Lung (tissue), 11 donors: ENCODE measurements at regions not wholly inside any gene's neighbourhood (a gene's known extent, or its start where the extent isn't known, plus 50 kb on each side); places are given as distances from the start of the nearest gene placed in this dataset.

Experiments used
- ATAC-seq: fragments of 200-7000 bp; cut with Tn5 transposase; one replicate; pipeline ENCODE4 v1.9.1; 2020; ENCODE audit warnings: moderate number of reproducible peaks; ENCODE audit not compliant: insufficient read depth, low FRiP score
- DNase-seq, 3 donors: peaks; one replicate each; pipeline ENCODE4 v3.0.0-alpha.2; 2013 to 2017
- H3K27ac ChIP-seq, 2 donors: one replicate each; pipeline ENCODE4 v1.5.1; 2013; ENCODE audit warnings: mild to moderate bottlenecking in 2 of 2, moderate library complexity in 2 of 2, control low read depth in 1 of 2, inconsistent platforms in 1 of 2, low read depth in 1 of 2, low read length in 1 of 2
- H3K27me3 ChIP-seq, 3 donors: one replicate each; pipeline ENCODE4 v1.5.1; 2013; ENCODE audit warnings: low read length in 2 of 3; ENCODE audit not compliant: control insufficient read depth in 3 of 3, insufficient read depth in 3 of 3
- H3K36me3 ChIP-seq, 4 donors: one replicate each; pipeline ENCODE4 v1.5.1; 2013; ENCODE audit warnings: low read length in 4 of 4, mild to moderate bottlenecking in 1 of 4, moderate library complexity in 1 of 4; ENCODE audit not compliant: control insufficient read depth in 4 of 4, insufficient read depth in 4 of 4
- H3K4me1 ChIP-seq, 5 donors: one replicate each; pipeline ENCODE4 v1.5.1; 2013; ENCODE audit warnings: low read length in 5 of 5, mild to moderate bottlenecking in 2 of 5, moderate library complexity in 1 of 5; ENCODE audit not compliant: control insufficient read depth in 5 of 5, insufficient read depth in 5 of 5
- H3K4me3 ChIP-seq: one replicate; pipeline ENCODE4 v1.5.1; 2013; ENCODE audit warnings: mild to moderate bottlenecking, control low read depth, moderate library complexity
- H3K9ac ChIP-seq, 2 donors: one replicate each; pipeline ENCODE4 v1.5.1; 2013; ENCODE audit warnings: low read length in 2 of 2, control low read depth in 1 of 2; ENCODE audit not compliant: insufficient read depth in 1 of 2
- H3K9me3 ChIP-seq, 4 donors: one replicate each; pipeline ENCODE4 v1.5.1; 2013; ENCODE audit warnings: low read length in 3 of 4, mild to moderate bottlenecking in 1 of 4, moderate library complexity in 1 of 4; ENCODE audit not compliant: control insufficient read depth in 4 of 4, insufficient read depth in 3 of 4
- WGBS, 2 donors: extraction: QIAGEN DNeasy Blood & Tissue Kit; methylation state at CpG; one replicate each; pipeline ENCODE4 v1.1.7; 2013; 5-methylcytosine and 5-hydroxymethylcytosine counted together
- TF ChIP-seq, protein P1 (sequence below): IDR thresholded peaks from 2 replicates; pipeline ENCODE4 v1.5.1; 2012; ENCODE audit warnings: mild to moderate bottlenecking; ENCODE audit errors: control extremely low read depth, extremely low read depth
- donor health status: control.
- donor health status: control.
- donor health status: Bipolar disorder and iron deficiency.
- donor health status: healthy.
- donor health status: DM: yes; HTN: yes; CAD: no.

DNA sequence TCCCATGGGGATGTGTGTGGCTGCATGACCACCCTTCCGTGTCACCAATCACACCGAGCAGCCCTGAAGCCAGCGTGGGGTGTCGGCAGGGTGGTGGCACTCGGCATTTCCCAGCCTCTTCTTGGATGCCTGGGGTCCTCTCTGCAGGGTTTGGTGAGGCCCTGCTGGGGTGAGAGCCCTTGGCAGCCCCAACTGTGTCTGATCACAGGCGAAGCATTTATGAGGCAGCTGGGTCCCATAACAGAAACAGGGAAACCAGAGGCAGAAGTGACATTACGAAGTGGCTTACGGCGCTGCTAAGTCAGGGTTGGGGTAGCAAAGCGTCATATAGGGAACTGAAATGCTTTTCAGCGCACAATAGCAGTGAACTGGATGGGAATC lies 92.3 kb upstream of the SEPTIN5 start:
- TF ChIP-seq, protein P1, sequence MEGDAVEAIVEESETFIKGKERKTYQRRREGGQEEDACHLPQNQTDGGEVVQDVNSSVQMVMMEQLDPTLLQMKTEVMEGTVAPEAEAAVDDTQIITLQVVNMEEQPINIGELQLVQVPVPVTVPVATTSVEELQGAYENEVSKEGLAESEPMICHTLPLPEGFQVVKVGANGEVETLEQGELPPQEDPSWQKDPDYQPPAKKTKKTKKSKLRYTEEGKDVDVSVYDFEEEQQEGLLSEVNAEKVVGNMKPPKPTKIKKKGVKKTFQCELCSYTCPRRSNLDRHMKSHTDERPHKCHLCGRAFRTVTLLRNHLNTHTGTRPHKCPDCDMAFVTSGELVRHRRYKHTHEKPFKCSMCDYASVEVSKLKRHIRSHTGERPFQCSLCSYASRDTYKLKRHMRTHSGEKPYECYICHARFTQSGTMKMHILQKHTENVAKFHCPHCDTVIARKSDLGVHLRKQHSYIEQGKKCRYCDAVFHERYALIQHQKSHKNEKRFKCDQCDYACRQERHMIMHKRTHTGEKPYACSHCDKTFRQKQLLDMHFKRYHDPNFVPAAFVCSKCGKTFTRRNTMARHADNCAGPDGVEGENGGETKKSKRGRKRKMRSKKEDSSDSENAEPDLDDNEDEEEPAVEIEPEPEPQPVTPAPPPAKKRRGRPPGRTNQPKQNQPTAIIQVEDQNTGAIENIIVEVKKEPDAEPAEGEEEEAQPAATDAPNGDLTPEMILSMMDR, result no peak
- ATAC-seq, result no peak
- no peak overlapping the region for H3K4me3 ChIP-seq
- DNase-seq, result peak; percentile 66 to 75 (median 68)
- H3K27me3 ChIP-seq, result no peaks in the 10 kb centered on the region
- H3K9ac ChIP-seq, result peak overlapping the region in 1 of 2 donors; percentile 50
- H3K9me3 ChIP-seq, result no peaks in the 10 kb centered on the region
- H3K36me3 ChIP-seq, result no peaks in the 10 kb centered on the region
- H3K27ac ChIP-seq, result peak overlapping the region in 1 of 2 donors; percentile 84
- H3K4me1 ChIP-seq, result peaks cover 0 to 28% (median 15%) of the 10 kb centered on the region in 5 donors
- 62 to 73% methylated on average over 11 of the region's 11 CpGs for WGBS, 2 donors

DNA sequence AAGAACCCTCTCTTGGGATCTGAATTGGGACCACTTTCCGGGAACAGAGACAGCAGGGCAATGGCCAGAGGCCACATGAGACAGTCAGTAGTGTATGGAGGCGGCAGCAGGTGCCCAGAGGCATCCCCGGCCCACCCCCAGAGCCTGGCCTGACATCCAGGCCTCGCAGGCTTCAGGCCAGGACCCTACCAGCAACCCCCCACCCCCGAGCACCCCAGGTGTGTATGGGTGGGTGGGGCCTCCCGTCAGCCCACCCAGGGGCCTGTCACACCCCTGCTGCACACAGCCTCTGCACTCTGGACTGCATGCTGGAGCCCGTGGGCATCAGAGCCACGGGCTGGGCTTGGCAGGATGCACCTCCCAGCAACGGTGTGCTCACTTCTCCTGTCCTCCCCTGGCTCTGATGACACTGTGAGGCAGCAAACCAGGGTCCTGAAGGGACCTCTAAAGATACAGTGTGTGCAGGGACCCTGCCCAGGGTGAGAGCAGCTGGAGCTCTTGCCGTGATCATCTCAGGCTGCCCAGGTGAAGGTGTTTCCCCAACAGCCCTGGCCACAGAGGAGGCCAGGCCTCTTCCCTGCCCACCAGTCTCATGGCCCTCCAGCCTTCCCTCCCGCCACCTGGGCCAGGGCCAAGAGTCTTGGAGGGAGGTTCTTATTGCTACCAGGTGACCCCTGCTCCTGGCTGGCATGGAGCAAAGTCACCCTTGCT lies 88.8 kb upstream of the SEPTIN5 start:
- Histone ChIP-seq H3K9me3 (no peaks in the 10 kb centered on the region), H3K9ac (no peak overlapping the region), H3K27ac (no peak overlapping the region), H3K27me3 (no peaks in the 10 kb centered on the region), H3K4me3 (no peak overlapping the region), H3K4me1 (peaks cover 0 to 26% (median 13%) of the 10 kb centered on the region in 5 donors), H3K36me3 (no peaks in the 10 kb centered on the region)
- 80 to 86% methylated on average over 11 of the region's 11 CpGs for WGBS, 2 donors
- TF ChIP-seq, protein P1, result no peak
- ATAC-seq (no peak), DNase-seq (no peak)

DNA sequence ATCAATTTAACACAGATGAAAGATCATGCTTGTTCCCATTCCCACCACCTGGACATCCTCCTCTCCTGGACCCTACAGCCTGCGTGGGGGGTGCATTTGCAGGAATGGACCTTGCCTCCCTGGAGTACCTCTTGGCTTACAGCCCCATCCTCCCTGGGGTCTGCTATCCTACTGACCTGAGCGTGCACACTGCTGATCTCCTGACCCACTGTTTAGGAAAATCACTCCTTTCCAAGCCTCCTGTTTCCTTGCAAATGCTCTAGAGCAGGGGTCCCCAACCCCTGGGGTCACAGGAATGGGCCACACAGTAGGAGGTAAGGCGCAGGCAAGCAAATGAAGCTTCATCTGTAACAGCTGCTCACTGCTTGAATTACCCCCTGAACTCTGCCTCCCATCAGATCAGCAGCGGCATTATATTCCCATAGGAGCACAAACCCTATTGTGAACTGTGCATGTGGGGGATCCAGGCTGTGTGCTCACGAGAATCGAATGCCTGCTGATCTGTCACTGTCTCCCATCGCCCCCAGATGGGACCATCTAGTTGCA lies 88.2 kb upstream of the SEPTIN5 start:
- H3K36me3 ChIP-seq, result no peaks in the 10 kb centered on the region
- TF ChIP-seq, protein P1, result no peak
- peaks cover 0 to 20% (median 9%) of the 10 kb centered on the region in 5 donors for H3K4me1 ChIP-seq
- H3K9me3 ChIP-seq, result no peaks in the 10 kb centered on the region
- no peak for ATAC-seq
- H3K9ac ChIP-seq, result no peak overlapping the region
- no peak for DNase-seq
- H3K4me3 ChIP-seq, result no peak overlapping the region
- H3K27me3 ChIP-seq, result no peaks in the 10 kb centered on the region
- WGBS, 2 donors, result 85 to 97% methylated on average over 7 of the region's 7 CpGs
- no peak overlapping the region for H3K27ac ChIP-seq

DNA sequence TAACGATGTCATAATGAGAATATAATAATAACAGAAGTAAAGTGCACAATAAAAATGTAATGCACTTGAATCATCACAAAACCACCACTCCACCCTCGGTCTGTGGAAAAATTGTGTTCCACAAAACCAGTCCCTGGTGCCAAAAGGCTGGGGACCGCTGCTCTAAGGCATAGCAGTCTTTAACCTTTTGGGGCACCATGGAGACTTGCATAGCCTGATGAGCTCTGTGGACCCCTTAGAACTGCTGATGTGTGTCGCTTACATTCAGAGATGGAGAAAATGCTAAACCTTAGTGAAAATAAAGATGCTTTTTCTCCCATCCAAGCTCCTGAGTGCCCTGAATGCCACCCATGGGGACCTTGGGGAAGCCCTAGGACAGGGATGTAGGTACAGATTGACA lies 87.6 kb upstream of the SEPTIN5 start:
- 79 to 87% methylated on average over 4 of the region's 4 CpGs for WGBS, 2 donors
- no peak overlapping the region for H3K27ac ChIP-seq
- no peaks in the 10 kb centered on the region for H3K27me3 ChIP-seq
- H3K9me3 ChIP-seq, result no peaks in the 10 kb centered on the region
- no peak for ATAC-seq
- no peak overlapping the region for H3K4me3 ChIP-seq
- no peak for DNase-seq
- no peak overlapping the region for H3K9ac ChIP-seq
- peaks cover 0 to 15% (median 9%) of the 10 kb centered on the region in 5 donors for H3K4me1 ChIP-seq
- TF ChIP-seq, protein P1, result no peak
- no peaks in the 10 kb centered on the region for H3K36me3 ChIP-seq
